GM21576 (cell line): ENCODE measurements at regions not wholly inside any gene's neighbourhood (a gene's known extent, or its start where the extent isn't known, plus 50 kb on each side); places are given as distances from the start of the nearest gene placed in this dataset.
"Not testable (repeated sequence)": the region's sequence is repeated elsewhere in the genome, so short reads cannot be mapped to it uniquely, and the experiment has no call there.

ENCODE experiments used
- ATAC-seq: cut with Tn5 transposase; IDR thresholded peaks from one replicate; pipeline ENCODE4 v1.9.1; 2021; ENCODE audit warnings: mild to moderate bottlenecking, moderate library complexity; ENCODE audit not compliant: unreplicated experiment

DNA sequence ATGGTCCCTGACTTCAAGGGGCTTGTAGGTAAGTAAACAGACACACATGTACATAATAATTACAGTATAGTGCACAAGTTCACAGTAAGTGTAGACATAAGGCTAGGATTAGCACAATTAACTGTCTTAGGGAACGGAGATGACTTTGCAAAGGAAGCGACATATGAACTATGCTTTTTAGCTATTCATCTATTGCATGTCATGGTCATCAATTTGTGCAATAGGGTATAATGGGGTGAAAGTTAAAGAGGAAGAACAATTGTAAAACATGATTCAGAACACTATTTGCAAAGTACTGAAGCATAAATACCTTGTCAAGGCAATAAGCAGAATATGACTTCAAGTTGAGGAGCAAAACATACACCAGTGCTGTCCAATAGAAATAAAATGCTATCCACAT lies 112.3 kb upstream of the SLC8A1 start:
- ATAC-seq, result no peak

DNA sequence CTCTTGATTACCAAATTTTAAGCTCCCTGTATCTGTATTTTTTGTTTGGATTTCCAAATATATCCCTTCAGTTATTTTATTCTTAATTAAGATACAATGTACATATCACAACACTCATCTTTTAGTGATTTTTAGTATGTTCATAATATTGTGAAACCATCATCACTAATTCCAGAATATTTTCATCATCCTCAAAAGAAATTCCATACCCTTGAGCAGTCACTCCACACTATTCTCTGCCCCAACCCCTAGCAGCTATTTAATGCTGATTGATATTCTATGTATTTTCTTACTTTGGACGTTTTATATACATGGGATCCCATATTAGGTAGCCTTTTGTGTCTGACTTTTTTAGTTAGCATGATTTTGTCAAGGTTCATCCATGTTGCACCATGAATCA lies 127.4 kb upstream of the SLC8A1 start:
- ATAC-seq, result no peak

DNA sequence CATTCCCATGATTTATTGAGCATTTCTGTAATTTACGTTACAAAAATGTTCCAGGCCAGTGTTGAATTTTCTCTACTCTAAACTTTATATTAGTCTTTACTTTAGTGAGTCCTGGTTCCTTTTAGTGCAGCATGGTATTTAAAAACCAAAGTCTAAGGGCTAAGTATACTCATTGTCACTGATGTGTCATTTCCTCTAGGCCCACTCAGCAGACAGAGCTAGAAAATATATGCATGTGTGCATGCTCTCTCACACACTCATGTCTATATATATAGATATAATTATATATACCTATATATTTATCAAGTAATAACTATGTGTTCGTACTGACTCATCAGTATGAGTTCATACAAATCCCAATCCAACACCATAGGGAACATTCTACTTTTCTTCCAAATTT lies 132.5 kb upstream of the SLC8A1 start:
- no peak for ATAC-seq

DNA sequence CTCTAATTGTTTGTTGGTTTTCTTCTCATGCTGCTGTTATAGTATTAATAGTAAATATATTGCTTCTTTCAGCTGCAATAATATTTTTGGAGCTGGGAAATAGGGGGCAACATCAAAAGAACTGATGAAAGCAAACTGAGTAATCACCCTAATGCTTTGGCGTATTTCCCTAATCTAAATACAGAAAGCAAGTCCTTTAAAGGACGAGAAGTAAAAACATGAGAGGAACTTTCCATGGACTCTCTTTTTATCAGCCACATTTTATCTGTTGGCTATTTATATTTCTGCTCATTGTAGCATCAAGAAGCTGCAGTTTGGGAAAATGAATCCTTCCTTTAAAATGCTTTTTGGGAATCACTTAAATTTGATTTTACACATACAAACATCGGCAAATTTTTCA lies 139.9 kb upstream of the SLC8A1 start:
- no peak for ATAC-seq

DNA sequence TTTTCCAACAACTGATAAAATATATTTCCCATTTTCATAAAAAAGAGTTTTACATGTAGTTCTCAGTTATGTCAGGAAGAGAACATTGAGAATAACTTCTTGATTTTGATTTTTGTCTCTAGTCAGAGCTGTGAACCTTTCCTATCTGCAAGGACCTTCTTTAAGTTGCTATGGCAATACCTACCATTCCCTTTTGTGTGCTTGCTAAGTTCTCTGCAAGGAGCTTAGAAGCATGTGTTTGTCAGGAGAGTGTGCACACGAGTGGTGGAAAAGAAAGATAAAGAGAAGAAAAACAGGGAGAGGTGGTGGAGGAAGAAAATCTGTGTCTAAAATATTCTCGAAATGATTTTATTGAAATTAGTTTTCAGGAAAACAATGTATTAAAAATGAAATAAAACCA lies 140.3 kb upstream of the SLC8A1 start:
- no peak for ATAC-seq

DNA sequence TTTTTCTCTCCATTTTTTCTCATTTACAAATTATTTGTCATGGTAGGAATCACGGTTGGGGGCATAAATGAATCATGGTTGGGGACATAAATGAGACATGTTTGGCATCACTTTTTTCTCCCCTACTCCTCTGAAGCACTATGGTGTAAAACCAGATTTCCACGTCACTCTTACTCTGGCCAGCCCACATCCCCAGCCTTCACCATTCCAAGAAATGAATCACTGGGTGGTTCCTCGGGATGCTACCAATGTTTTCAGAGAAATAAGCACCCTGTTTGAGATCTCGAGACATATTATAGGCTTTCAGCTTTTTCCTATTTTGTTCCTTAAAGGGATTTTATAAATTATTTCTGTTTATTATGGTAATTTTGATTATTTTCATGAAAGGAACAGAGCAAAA lies 155.0 kb upstream of the SLC8A1 start:
- ATAC-seq, result no peak

DNA sequence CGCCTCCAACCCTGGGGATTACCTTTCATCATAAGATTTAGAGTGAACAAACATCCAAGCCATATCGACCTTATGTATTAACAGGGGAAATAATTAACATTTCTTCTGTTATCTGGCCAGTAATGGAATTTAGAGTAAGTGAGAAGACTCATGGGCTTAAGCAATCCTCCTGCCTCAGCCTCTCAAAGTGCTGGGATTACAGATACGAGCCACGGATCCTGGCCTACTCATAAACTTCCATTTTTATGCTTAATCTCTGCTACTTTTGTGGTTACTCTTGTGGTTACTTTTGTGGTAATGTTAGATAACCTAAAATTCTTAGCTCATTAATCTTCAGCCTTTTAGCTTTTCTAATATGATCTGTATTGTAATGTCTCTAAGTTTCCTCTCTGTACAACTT lies 159.3 kb upstream of the SLC8A1 start:
- ATAC-seq, result no peak

DNA sequence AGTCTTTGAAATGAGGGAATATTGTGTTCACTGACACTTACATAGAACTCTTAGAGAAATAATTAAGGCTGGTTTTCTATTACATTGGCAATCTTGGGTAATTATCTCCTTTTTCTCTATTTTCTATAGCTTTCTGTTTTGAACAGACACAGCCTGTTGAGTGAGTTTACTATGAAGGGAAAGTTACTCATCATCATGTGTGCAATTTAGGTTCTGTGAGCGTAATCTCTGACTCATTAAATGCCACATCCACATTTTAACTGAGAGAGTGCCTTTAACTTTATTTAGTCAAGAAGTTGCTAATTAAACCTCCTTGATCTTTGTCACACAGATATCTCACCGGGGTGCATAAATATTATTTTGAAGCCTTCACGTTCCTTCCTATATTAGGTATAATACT lies 174.0 kb upstream of the SLC8A1 start:
- ATAC-seq, result no peak

DNA sequence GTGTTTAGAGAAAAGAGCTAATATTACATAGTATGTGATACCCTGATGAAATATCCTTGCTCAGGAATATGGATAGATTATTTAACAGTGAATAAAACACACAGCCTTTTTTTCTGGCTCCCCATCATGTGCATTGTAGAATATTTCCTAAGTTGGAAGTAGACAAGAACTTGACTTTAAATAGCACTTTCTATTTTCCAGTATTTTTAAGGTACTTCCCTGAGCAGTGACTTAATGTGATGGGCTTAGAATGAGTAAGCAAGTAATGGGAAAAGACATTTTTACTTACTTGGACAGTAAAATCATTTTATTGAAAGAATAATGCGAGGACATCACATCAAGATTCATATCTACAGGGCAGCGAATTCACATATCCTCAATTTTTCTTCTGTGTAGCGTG lies 176.7 kb upstream of the SLC8A1 start:
- no peak for ATAC-seq

DNA sequence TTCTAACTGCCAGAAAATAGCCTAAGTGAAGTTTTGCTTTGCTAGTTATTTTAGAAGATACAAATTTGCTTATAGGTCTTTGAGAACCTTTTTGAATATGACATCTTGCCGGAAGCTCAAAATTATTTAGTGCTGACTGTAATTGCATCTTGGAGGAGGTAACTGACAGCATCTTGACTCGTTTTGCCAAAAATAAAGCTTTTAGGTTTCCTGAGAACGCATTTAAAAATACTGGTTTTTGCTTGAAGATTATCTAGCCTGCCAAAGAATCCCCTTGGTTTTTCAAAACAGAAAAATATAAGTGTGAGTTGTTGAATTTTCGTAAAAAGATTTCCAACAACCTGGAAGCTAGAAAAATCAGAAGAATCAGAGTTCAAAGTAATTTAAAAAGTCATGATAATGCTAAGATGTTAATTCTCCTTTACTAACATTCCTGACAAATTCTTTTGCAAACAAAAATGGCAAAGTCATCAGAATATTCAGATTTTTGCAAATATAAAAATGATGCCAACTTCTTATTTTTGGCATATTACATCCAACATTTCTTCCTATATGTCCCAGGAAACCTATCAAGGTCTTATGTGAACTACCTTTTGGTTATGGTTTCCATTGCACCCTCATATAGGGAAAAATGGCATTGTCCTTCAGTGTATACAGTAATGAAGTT lies 178.0 kb upstream of the SLC8A1 start:
- no peak for ATAC-seq

DNA sequence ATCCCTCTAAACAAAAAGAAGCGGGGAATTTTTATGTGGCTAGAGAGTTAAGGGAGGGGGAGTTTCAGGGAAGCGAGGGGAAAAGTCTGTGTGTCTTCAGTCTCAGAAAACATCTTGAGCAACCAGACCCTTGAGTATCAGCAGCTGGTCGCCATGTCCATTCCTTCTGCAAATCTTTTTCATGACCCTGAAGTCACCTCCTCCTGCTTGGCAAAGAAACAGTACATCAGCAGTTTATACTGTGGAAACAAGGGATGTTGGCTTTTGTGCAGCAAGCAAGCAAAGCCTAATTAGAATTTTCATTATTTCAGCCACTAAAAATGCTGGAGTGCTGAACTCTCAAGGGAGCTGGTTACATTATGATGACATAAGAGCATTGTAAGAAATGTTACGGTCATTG lies 187.4 kb upstream of the SLC8A1 start:
- ATAC-seq, result no peak

DNA sequence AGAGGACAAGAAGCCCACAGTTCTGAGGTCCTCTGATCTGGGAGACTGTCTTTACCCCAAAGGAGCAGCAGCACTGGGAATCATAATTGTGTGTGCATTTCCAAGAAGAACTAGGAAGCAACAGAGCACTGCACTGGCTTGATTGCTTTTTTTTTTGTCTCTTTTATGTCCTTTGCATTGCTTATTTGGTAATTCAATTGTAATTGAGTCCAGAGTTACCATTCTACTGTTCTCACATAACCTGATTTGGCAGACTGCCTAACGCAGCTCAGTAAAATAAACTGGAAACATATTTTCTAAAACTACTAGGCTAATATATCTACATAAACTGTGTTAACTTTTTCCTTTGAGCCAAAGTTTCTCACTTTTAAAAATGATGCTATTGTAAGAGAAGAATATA lies 190.3 kb upstream of the SLC8A1 start:
- ATAC-seq, result no peak

DNA sequence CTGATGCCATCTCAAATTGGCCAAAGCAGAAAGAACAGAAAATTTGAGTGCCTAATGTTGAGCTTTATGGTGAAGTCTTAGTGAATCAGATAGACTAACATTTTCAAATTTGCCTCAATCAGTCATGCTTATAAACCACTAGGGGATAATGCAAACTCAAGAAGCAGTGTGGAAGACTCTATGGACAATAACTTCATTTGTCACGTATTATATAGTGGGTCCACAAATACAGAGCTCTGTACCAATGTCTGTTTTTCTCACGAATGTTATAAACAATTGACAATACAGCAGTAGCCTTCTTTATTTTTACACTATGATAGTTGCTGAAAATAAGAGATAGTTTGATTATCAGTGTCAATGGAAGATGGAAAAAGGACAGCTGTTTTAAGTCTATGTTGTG lies 190.8 kb upstream of the SLC8A1 start:
- ATAC-seq, result no peak

DNA sequence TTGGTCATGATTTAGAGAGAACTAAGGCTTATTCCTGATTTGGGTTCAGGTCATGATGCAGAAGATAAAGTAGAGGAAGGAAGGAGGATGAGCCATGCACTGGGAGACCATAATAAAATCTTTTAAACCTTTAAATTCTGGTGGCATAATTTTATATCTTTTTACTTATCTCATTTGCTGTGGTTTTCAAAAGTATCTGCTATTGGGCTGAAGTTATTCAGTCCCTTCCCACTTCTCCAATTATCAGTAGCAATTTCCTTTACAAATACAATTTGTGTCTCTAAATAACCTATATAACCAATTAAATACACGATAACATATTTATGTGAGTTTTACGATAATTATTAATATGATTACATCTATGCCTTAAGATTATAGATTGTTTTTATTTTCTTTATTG lies 194.8 kb upstream of the SLC8A1 start:
- ATAC-seq, result no peak

DNA sequence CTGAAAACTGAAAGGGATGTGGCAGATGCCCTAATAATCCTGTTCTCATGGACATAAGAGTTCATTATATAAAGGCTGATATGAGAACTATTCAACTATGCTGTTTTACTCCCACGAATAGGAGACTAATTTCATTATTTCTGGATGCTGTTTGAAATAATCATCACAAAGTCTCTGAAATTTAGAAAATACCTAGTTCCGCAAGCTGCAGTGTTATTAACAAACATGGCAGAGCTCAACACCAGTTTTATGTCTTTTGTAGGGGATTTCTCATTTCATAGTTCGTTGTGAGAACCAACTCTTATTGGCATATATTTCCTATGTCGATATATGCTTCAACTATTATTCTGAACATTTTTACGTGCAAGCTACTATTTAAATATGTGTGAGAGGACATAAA lies 200.3 kb upstream of the SLC8A1 start:
- no peak for ATAC-seq

DNA sequence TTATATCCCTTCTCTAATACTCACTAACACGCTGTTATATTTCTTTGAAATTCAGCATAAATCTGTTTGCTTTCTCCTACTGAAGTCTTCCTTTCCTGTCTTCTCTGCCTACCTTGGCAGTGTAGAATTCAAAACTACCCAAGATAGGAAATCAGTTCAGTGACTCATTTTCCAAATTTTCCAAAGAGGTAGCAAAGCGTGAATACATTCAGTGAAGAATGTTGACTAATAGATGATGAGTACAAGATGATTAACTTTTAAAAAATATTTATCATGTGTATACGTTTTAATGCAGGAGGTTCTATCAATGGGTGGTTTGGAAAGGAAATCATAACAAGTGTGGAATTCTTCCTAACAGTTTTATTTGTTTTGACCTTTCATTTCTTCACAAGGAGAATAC lies 201.9 kb upstream of the SLC8A1 start:
- ATAC-seq, result no peak

DNA sequence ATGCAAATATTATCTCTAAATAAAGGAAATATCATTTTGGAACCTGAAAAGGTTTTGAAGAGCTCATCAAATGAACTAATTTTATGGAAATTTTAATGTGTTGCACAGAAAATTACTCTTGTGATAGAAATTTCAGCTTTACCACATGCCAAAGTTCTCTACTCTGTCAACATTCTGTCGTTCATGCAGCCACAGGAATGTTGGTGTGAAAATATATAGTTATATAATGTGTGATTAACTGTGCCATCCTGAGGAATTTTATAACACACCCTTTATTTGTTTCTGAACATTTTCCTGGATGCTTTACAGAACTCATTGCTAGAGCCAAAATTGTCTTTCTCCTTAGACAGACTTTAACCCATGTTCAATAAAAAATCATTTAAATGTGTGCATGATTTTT lies 202.5 kb upstream of the SLC8A1 start:
- ATAC-seq, result no peak

DNA sequence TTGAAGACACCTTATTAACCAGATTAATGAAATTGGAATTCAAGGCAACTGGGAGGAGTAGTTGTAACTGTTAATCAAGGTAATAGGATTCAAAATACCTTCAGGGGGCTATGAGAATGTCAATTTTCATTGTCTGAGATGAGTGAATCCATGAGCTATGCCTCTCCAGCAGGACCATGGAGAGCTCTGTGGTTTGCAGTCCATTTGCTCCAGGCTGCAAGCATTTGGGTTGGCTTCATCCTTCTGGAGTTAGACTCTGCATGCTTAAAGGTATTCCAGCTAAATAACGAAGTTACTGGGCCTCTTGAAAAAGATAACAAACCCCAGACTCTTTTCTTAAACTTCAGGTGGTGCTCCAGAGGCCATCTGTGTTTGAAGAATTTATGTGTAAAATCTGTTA lies 207.1 kb upstream of the SLC8A1 start:
- no peak for ATAC-seq

DNA sequence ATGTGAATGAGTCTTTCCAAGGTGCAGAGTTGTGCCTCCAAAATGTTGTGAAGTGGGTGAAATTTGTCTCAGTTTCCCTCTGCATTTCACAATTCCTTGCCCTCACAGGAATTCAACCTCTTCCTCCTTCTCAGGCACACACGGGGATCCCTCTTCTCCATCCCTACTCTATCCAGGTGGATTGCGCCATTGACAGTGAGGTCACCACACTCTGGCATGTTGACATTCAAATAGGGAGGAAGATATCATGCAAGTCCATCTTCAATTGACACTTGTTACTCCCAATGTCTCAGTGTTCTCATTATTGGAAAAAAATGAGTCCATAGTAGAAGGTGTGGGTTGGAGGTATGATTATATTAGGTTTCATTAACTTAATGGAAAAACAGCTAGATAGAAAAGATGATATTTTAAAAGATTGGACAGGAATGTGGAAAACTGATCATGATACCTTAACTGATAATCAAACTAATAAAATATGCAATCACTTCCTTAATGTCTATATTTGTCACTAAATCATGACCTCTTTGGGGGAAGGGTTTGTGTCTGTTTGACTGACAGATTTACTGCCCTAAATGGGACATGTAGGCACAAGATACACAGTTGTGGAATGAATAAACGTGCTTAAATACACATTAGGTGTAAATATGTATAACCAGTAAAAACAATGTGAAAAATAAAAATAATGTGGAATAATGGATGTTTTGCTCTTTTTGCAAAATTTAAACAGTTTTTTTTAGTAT lies 213.8 kb upstream of the SLC8A1 start:
- ATAC-seq, result no peak

DNA sequence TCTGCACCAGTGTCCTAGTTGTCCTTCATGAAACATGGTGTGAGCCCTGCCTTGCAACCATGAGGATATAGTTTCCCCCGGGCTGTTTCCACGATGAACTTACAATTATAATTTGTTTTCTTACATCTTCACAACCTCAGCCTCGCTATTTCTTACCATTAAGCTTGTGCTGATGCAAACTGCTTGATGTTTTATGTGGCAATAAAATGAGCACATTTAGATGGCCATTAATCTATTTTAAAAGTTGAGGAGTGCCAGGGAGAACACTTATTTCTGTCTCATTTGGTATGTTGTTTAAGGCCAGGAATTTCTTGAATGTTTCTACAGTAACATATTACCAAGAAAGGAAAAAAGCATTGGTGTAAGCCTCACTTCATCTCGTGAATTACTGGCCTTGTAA lies 214.5 kb upstream of the SLC8A1 start:
- ATAC-seq, result no peak

DNA sequence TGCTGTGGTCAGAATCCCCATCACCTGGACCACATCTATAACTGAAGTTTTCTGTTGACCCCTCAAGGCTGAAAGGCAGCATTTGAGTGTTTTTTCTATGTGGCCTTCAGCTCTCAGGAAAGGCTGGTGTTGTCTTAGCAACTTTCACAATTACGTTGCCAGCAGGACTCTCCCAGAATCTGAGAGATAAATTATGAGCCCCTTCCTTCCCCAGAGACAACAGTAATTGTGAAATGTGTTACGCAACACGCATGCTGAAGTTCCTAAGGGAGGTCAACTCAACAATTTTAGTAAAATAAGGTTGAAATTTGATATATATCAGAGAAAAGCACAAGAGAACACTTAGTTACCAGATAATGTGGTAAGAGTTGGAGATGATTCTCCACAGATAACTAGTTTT lies 216.5 kb upstream of the SLC8A1 start:
- no peak for ATAC-seq

DNA sequence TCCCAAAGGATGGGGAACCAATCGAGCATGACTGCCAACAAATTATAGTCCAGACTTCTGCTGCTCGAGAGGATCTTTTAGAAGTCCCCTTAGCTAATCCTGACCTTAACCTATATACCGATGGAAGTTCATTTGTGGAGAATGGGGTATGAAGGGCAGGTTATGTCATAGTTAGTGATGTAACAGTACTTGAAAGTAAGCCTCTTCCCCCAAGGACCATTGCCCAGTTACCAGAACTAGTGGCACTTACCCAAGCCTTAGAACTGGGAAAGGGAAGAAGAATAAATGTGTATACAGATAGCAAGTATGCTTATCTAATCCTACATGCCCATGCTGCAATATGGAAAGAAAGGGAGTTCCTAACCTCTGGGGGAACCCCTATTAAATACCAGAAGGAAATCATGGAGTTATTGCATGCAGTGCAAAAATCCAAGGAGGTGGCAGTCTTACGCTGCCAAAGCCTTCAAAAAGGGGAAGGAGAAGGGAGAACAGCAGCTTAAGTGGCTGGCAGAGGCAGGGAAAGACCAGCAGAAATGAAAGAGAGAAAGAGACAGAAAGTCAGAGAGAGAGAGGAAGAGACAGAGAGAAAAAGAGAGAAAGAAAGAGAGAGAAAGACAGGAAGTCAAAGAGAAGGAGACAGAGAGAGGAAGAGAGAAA lies 224.4 kb upstream of the SLC8A1 start:
- not testable (repeated sequence) for ATAC-seq
